GM18507 (cell line): ENCODE measurements at regions not wholly inside any gene's neighbourhood (a gene's known extent, or its start where the extent isn't known, plus 50 kb on each side); places are given as distances from the start of the nearest gene placed in this dataset.

Source experiments
- DNase-seq: peaks from one replicate; pipeline ENCODE4 v3.0.0; 2011; ENCODE audit warnings: low read depth; ENCODE audit not compliant: insufficient read length; ENCODE audit errors: extremely low spot score
- FAIRE-seq: peaks from 2 replicates; lab custom pipeline; 2011; peaks lifted over from hg19 to GRCh38; lab: Jason Lieb, UNC

- DNase-seq: no peak
- FAIRE-seq: no peak
These were observed 98.0 kb downstream of the ADAMTS1 start for GRCh38 chr21:26747216-26747615.

DNA sequence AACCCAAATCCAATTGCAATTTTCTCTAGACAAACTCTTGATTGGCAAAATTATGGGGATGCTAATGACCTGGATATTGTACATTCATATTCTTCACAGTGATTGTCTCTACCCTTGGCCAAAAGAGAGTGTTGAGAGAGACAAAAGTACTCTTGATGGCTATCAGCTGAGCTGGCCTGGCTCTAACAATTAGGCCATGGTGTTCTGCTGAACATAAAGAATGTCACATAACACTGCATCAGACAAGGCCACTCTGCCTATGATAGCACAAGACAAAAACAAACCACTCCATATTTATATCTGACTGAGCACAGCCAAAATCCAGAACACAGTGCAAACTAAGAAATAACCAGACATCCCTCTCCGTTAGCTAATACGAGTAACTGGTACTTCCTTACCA is 101.7 kb downstream of the ADAMTS1 start:
- DNase-seq (no peak), FAIRE-seq (no peak)

DNA sequence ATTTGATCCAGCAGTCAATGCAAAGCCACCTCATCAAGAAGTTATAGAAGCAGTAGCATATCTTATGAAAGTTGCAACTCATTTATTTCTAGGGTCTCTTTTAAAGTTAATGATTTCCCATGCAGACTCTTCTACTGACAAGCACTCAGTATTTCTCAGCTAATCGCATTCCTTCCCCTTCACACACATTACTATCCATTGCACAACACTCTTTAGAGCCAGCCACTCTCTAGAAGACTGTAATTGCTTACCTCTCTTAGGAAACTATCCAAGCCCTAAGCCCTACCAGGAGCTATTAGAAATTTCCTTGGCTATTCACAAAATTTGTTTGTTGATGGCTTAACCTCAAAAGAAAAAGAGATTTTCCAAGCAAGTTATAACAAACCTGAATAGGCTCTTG is 106.0 kb downstream of the ADAMTS1 start:
- no peak for FAIRE-seq
- DNase-seq: no peak

DNA sequence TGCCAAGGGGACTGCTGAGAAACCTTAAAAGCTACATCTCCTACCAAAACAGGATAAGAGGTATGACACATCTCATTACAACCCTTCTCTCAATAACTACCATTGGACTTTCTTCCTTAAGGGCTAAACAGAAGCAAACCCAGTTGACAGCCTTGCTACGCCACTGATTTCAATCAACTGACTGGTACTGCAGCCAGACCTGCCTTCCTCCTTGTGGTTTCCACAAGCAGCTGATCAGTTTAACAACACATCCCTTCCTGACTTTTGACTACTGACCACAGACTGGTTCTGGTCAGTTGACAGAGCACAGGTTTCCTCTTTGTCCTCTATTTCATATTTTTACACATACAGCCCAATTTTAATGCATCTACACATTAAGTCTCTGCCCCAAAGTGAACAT is 108.8 kb downstream of the ADAMTS1 start:
- no peak for DNase-seq
- no peak for FAIRE-seq

DNA sequence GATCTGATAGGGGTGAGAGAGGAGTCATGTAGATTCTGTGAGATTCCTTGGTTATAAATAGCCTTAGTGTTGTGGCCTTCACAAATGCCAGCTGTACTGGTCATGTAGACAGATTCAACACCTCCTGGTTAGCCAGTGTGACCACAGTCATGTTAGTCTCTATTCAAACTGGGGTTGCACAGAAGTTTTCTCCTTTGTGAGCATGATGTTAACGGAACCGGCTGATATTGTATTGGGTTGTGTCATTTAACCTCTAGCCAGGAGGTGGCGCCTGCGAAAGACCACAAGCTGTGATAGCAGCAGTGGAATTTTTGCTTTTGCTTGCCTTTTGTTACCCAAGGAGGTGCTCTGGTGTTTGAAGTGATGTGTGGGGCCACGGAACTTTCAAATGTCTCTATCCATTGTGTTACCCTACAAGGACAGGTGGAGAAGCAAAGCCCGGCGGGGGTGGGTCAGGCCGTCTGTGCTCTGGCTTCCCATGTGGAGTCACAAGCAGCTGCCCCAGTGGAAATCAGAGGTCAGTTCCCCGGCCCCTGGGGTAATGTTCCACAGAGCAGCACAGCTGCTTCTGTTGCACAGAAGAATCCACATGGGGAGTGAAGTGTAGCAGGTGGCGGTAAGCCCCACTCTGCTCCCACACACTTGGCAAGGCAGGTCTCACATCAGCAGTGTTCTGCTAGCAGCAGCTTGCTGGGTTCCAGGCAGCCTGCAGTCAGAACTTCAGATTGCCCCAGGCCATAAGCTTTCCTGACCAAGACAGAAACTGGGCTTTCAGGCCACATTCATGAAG is 112.6 kb downstream of the ADAMTS1 start:
- FAIRE-seq: peak; percentile 5
- no peak for DNase-seq

DNA sequence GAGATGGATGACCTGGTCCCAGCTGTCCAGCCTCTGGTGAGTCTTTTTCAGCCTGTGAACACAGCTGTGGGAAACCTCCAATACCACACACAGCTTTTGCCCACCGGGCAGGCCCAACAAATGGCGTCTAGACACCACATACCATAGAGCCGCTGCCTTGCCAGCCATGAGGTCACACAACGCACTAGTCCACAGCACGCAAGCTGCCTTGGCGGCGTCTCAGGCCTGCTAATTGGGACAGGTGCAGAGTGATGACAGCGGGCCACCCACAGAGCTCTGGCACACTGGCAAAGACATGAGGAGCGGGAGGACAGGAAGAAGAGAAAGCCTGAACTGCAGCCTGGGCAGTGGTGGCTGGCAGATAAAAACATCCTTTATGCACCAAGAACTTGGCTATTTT is 125.5 kb downstream of the ADAMTS1 start:
- FAIRE-seq (no peak), DNase-seq (no peak)

DNA sequence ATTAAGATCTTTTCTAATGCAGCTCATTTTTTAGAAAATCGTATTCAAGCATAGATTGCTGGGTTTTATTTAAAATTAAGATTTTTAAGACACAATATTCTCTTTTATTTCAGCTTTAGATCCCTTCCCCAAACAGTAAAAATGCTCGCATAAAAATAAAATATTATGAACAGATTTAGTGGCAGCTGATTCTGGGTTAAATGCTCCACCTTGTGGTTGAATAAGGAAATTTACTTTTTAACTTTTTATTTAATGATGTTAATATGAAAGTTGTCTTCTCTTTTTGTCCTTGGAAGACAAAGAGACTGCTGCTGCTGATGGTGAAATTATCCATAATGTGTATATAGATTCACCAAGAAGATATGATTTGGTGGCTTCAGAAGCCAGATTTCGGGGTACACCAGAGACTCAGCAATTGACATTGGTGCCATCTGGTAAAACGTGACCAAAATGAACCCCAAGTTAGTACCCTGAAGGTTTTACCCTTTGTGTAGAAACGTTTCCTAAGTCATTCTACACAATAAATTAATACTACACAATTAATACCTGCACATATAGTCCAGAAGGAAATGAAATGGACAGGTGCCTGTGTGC is 128.0 kb downstream of the ADAMTS1 start:
- no peak for FAIRE-seq
- DNase-seq: no peak

GRCh38 chr21:26715878-26716506 is 129.2 kb downstream of the ADAMTS1 start:
- no peak for DNase-seq
- FAIRE-seq: peak; percentile 59

DNA sequence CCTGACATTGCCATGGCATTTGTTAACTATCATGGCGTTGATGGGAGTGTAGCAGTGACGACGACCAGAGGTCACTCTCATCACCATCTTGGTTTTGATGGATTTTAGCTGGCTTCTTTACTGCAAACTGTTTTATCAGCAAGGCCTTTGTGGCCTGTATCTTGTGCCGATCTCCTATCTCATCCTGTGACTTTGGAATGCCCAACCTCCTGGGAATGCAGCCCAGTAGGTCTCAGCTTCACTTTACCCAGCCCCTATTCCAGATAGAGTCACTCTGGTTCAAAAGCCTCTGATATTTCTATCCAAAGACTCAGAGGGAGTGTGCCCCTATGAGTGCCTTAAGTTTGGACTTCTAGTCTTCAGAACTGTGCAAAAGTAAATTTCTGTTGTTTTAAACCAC is 130.1 kb downstream of the ADAMTS1 start:
- DNase-seq (no peak), FAIRE-seq (no peak)

- FAIRE-seq (no peak), DNase-seq (no peak)
These were observed 135.1 kb downstream of the ADAMTS1 start for GRCh38 chr21:26710155-26710554.

DNA sequence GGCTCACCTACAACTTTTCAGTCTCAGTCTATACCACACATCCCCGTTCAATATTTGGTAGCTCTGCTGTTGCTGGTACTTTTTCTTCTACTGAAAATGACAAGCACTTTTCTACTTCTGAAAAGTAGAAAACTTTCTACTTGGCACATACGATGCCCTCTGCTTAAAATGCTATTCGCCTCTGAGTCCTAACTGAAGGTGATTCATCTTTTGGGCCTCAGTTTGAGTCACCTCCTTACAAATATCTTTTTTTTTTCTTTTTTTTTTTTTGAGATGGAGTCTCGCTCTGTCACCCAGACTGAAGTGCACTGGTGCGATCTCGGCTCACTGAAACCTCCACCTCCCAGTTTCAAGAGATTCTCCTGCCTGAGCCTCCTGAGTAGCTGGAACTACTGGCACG is 136.0 kb upstream of the CYYR1 start:
- DNase-seq (no peak), FAIRE-seq (no peak)

- no peak for DNase-seq
- no peak for FAIRE-seq
These were observed 135.2 kb upstream of the CYYR1 start for GRCh38 chr21:26708223-26708800.

DNA sequence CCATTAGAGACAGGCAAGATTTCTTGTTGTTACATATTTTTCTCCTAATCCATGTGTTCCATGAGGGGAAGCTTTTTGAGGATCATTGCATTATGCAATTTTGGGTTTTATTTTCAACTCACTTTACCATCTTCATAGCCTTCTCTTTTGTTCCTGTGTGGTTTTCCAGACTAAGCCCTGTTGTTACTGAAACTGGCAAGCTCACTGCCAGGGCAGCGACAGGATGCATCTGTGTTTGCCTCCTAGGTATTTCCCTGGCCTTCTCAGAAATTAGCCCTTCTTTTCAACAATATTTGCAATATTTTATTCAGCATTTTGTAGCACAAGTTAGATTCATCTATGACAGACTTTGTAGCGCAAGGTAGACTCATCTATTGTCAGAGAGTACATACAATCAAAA is 134.2 kb upstream of the CYYR1 start:
- no peak for FAIRE-seq
- DNase-seq: no peak

GRCh38 chr21:26698416-26698815 is 125.3 kb upstream of the CYYR1 start:
- FAIRE-seq (no peak), DNase-seq (no peak)

- DNase-seq: no peak
- FAIRE-seq: no peak
These were observed 118.3 kb upstream of the CYYR1 start for GRCh38 chr21:26691416-26691815.

- no peak for DNase-seq
- FAIRE-seq: no peak
These were observed 113.6 kb upstream of the CYYR1 start for GRCh38 chr21:26686705-26687104.

DNA sequence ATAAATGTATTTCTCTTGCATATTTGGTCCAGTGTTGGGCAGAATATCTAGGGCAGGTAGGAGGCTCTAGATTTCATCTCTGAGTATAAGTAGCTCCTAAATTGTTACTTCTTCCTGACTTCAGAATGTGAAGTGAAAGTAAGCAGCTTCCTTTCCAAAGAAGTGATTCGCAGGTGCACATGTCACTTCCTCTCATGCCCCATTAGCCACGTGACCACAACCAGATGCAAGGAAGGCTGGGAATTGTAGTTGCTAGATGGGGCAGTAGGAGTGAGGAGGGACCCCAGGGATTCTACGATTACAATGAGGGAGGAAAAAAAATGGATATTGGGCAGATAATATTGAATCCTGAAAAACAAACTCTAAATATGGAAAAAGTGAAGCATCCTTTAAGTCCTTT is 113.2 kb upstream of the CYYR1 start:
- FAIRE-seq (no peak), DNase-seq (no peak)

GRCh38 chr21:26684889-26685288 is 111.8 kb upstream of the CYYR1 start:
- no peak for FAIRE-seq
- DNase-seq: no peak

GRCh38 chr21:26683996-26684395 is 110.9 kb upstream of the CYYR1 start:
- FAIRE-seq (no peak), DNase-seq (no peak)

GRCh38 chr21:26679284-26679683 is 106.2 kb upstream of the CYYR1 start:
- DNase-seq: no peak
- no peak for FAIRE-seq

GRCh38 chr21:26674323-26674722 is 101.2 kb upstream of the CYYR1 start:
- DNase-seq (no peak), FAIRE-seq (no peak)
